PC-3 (cell line): ENCODE measurements at regions not wholly inside any gene's neighbourhood (a gene's known extent, or its start where the extent isn't known, plus 50 kb on each side); places are given as distances from the start of the nearest gene placed in this dataset.

ENCODE experiments used
- CTCF ChIP-seq: fragments of 300-600 bp; sonication (generic); conservative IDR thresholded peaks from 2 replicates; pipeline ENCODE4 v1.5.1; 2017; ENCODE audit warnings: antibody characterized with exemption, low read depth, mild to moderate bottlenecking, low read length
- EZH2phosphoT487 ChIP-seq: fragments of 300-600 bp; sonication (generic); IDR thresholded peaks from 2 replicates; pipeline ENCODE4 v1.6.1; 2018; ENCODE audit warnings: mild to moderate bottlenecking, antibody characterized with exemption, low read length, borderline replicate concordance

DNA sequence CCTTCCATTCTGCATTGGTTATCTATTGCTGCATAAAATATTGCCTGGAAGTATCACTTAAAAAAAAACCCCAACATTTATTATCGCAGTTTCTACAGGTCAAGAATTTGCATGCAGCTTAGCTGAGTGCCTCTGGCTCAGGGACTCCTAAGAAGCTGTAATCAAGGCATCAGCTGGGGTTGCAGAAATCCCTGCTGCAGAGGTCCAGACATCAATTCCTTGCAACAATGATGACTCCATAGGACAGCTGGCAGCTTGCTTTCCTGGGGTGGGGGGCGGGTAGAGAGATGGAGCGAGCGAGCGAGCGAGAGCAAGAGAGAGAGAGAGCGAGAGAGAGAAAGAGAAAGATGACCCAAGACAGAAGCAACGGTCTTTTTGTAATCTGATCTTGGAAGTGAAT lies 308.1 kb downstream of the HAPSTR1 start:
- TF ChIP-seq CTCF: no peak
- TF ChIP-seq EZH2phosphoT487: no peak
